ENCODE measurements at regions not wholly inside any gene's neighbourhood (a gene's known extent, or its start where the extent isn't known, plus 50 kb on each side); places are given as distances from the start of the nearest gene placed in this dataset.

DNA sequence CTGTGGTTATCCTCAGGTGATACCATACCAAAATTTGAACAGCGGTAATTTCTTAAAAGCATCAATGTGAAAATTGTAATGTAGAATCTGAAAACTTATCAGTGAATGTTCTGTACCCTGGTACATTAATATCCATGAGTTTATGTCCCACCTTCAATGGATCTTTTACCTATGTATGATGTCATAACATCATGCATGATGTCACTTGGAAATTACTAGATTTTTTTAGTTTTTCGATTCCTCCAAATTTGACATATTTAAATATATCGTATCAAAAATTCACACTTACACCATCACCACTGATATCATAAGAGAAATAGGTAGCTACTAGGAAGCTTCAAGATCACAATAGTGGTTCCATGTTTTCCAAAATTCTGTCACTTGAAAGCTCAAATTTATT lies 95.0 kb upstream of the AKR1E2 start:
- DNase-seq = no peak

DNA sequence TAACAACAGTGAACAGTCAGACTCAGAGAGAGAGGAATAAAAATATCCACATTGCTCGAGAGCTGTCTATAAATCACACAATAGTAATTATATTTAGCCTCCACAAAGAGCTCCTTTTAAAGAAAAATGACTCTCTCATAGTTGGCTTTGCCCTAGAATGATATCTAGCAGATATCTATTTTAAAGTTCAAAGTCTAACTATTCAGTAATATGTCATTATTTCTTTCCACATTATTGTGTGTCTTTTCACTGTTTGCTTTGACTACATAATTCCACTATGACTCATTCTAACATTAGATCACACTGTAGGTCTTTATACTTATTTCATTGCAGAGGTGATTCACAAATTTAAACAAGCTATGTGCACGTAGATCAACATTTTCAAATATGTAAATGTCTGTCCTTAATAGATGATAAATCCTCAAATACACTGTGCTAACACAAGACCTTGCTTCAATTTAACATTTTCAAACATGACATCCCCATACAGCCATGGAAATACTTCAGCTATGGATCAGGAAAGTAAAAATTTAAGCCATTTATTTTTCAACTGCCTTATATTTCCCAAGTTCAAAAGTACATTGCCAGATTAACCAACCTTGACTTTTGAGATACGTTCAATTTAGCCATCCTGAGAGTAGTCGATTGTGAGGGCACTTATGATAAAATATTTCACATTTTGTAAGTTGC lies 99.9 kb upstream of the AKR1E2 start:
- no peak for DNase-seq

DNA sequence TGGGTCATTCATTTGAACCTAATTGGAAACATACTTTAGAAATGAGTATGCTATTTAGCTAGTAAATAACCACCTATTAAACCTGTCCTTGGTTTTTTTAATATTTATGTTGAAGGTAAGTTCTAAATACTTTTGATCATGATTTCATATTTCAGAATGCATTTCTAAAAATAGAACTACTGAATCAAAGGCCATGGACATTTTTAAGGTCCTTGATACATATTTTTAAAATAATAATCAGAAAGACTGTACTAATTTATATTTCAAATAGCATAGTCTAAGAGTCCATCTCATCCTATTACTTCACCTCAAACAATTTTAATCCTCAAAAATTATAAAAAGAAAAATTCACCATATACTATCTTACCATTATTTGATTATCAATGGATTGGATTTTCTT lies 102.1 kb upstream of the AKR1E2 start:
- DNase-seq = no peak

DNA sequence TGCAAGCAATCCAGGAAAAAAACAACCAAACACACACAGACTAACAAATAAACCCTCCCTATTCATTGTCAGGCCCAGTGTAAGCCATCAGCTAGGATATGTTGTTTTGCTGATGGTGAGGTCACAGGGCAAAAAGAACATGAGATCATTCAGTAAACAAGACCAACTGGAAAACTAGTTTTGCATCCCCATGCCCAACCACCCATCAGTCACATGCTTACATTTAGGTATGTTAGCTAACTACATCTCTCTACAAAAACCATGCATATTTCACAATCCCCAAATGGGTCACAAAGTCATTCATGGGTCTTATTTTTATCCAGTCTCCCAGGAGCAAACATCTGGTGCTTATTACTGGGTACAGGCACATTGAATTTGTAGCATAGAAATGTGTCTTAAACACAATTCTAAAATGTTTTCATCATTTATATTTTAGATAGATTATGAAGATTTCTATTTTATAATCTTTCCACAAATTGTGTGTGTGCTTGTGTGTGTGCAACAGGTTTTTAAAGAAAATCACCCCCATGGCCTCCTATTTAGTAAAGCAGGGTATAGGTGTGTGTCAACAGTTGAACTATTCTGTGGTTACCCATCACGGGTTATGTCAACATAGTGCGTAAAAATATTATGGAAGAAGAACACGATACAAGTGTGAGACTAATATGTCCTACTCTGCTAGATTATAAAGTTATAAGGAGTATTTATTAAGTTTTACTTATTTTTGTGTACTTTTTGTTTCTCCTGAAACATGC lies 103.8 kb upstream of the AKR1E2 start:
- DNase-seq = no peak

DNA sequence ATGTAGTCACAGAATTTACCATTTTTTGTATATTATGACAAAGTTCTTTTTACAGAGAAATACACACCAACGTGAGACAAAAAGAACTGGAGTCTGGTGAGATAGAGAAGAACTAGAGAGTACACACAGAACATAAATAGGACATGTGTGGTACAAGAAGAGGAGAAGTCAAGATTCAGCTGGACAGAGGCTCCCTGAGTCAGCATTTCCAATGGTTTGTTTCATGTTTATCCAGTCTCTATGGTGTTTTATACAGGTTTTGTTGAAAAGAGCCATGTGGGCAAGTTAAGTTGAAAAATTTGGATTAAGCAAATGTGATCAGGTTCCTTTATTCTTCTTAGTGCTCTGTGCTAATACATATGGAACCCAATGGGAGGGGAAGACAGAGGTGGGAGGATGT lies 105.5 kb upstream of the AKR1E2 start:
- DNase-seq = no peak

DNA sequence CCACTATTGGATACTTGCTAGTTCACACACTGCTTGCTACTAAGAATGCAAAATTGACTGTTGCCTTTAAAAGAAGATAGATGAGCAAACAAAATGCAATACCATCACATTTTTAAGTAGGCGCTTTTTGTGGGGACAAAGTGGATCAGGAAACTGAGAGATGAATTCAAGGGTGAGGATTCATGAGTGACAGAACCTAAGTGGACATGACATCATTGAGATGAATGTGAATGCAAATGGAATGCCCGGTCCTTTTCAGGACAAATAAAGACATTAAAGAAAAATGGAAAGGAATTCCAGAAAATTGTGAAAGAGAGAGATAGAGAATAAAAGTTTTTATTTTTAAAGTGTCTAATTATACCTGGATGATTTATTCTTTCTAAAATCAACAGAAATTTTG lies 106.3 kb upstream of the AKR1E2 start:
- no peak for DNase-seq

DNA sequence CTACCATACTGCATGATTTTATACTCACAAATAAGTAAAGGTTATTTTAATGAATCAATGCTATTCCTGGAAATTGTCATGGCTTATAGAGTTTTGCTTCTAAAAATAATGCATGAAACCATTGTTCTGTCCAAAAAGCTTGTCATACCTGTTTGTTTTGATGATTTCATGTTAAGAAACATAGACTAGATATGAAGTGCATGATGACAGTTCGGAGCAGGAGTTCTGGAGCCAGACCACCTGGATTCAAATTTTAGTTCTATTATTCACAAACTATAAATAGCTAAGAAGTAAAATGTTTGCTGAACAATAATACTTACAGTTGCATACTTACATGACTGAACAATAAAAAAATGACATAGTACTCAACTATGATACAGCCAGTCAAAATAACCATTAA lies 107.0 kb upstream of the AKR1E2 start:
- DNase-seq = no peak

DNA sequence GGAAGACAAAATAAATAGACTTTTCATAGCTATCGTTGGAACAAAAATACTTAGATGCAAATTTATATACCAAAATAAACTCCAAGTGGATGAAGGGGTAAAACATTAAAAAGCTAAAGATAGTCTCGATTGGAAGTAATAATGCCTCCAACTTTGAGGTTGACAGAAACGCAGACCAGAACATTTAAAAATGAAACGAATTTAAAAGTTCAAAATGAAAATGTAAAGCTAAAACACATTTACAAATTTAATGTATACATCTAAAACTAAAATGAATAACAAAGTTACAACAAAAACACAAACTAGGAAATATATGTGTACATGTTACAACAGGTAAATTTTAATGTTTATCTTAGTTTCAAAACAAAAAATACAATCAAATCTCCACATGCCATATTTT lies 107.5 kb upstream of the AKR1E2 start:
- DNase-seq = no peak

DNA sequence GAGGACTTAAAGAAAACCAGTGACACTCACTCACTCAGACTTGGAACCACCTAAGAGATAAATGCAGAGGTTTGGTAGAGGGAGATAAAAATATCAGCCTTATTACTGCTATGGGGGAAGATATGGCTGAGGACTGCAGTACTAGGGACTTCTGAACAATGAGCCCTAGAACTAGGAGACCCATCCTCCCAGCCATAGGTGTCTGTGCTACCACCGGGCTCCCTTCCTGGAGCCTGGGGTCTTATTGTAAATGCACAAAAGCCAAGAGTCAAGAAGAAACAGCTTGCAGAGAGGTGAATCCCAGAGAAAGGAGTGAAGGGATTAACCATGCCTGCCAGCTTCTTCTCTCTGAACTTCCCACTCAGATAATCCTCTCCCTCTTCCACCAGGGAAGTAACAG lies 108.3 kb upstream of the AKR1E2 start:
- no peak for DNase-seq

DNA sequence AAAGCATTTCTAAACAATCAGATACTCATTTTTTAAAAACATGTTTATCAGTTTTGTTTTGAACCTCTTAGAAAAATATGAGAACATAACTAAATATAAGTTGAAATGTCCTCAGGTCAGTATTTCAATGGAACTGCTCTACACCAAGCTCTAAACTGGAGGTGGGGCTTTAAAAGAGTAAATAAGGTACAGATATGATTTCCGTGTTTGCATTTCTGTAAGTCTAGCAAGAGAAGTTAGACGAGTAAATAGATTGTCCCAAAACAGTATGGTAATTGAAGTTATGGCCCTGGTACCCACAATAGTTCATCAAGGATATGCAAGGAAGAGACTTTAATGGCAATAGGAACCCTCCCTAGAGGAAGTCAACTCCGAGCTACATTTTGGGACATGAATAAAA lies 115.1 kb upstream of the AKR1E2 start:
- no peak for DNase-seq

DNA sequence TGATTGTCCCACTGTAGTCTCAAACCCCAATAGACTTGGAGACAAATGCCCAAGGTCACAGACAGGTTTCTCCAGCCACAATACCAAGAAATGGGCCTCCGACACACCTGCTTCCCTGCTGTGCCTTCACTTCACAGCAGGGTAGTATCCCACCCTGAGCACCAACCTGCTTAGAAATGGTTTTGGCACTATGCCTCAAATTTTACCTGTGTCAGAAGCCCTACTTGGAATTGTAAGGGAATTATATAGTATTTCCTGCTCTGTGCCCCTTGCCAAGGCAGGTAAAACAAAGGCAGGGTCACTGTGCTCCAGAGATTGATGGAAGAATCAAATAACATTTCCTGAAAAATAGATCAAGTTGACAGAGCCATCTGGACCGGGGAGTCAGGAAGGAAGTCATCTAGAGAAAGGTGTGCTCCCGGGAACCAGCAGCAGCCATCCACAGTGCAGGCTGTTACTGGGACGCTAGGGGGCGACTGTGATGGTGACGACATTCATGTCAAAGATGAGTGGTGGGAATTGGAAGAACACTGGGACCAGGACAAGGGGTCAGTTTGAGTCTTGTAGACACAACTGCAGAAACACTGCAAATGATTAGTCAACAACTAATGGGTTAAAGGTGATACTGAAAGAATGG lies 117.8 kb upstream of the AKR1E2 start:
- no peak for DNase-seq

DNA sequence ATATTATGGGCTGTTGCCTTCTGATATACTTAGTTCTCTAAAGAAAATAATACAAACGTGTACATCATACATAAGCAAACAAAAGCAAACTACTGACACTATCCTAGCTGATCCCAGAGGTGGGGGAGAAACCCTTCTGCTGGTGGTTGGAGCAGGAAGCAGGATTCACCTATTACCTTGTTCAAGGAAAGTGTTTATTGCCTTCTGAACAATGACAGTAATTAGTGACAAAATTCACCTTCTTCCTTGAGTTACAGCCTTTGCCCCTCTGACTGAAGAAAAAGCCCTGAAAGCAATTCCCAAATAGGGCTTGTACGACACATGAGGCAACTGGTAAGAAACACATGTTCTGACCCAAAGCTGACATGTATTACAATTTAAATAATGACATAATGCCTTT lies 118.8 kb upstream of the AKR1E2 start:
- DNase-seq = no peak

DNA sequence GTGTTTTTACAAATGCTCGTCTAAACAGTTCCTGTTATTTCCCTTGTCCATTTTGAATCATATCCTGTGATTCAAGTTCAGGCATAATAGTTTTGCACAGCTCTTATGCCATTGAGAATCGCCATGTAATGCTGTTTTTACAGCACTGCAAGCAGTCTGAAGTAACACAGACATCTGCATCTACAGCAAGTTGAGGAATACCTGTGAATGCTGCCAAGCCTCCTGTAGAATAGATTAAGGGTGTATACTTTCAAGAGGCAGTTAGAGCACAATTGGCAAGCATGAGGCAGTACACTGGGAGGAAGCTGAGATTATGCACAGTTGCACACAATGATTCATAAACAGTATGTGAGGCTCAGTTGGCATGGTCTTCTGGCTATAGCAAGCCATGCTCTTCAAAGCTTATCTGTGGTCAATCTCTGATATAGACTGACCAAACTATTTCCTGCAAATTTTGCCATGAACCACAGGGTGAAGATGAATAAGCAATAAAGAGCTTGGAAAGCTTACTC lies 121.9 kb upstream of the AKR1E2 start:
- DNase-seq = no peak

DNA sequence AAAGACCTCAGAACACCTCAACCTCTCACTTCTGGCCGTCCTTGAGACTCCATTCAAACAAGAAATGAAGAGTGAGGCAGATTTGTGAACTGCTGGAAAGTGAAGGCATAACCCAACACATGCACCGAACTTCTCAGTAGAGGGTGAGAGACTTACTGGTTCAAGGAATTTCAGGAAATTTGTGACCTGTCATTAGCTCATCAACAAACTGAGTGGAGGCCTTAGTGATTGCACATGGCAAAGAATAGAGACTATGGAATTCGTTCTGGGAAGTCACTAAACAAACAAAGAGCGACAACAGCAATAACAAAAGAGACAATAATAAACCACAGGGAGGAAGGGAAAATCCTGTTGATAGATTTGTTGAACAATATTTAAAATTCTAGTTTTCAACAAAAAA lies 125.0 kb upstream of the AKR1E2 start:
- DNase-seq = no peak

DNA sequence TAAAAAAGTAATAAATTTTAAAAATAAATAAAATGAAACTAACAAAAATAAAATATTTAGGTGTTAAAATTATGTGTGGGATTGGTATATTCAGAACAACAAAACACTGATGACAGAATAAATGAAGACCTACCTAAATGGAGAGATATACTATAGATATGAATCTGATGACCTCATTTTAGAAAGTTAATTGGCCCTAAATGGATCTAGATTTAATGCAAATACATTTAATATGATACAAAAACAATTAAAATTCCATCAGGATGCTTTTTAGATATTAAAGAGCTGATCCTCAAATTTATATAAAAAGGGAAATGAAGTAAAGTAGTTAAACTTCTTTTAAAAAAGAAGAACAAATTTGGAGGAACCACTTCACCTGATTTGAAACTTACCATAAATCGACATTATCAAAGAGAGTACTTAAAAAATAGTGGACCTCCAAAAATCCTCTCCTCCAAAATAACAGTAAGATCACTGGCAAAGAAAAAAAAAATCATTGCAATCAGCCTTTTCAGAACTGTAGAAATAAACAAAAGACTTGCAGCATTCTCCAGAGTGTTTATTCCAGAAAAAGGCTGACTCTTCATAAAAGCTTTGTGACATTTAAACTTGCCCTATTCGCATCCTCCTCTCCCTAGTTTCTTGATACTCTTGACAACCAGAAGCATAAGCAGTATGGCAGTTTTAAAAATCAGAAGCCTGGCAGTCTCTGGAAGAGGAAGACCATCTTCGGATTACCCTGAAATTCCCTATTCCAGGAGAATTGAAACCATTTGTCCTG lies 125.9 kb upstream of the AKR1E2 start:
- DNase-seq = no peak

DNA sequence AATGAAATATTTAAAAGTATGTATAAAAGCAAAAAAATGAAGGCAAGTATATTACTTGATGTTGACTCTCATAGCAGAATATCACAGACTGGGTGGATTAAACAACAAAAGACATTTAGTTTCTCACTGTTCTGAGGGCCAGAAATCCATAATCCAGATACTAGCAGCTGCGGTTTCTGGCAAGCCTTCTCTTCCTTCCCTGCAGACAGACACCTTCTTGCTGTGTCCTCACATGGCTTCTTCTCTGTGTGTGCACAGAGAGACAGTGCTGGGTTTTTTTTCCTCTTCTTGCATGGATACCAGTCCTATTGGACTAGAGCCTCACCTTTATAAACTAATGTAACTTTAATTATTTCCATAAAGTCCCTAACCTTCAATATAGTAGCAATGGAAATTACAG lies 127.9 kb upstream of the AKR1E2 start:
- no peak for DNase-seq

DNA sequence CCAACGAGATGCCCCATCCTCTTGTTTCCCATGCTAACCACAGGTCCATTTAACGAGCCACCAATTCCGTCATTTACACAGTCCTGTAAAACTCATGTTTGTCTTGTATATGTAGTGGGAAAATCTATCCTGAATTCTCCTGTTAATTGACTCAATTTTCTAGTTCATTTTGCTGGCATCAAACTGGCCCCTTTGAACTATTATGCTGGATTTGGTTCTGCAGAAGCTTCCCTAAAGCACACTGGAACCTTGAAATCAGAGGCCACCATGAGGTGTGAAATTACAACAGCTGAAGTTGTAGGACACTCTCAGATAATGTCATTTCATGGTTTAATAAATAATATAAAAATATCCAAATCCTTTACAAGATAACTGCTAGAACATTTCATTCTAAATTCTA lies 129.8 kb upstream of the AKR1E2 start:
- no peak for DNase-seq

DNA sequence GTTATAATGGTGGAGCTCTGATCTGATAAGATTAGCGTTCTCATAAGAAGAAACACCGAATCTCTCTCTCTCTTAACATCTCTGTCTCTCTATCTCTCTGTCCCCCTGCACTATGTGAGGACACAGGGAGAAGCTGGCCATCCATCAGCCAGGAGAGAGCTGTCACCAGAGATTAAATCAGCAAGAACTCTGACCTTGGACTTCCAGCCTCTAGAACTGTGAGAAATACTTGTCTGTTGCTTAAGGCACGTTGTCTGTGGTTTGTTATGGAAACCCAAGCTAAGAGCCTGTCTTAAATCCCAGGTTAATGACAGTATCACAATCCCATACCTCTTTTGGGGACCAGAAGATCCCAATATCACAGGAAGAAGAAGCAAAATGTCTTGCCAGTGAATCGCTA lies 132.0 kb upstream of the AKR1E2 start:
- DNase-seq = no peak

DNA sequence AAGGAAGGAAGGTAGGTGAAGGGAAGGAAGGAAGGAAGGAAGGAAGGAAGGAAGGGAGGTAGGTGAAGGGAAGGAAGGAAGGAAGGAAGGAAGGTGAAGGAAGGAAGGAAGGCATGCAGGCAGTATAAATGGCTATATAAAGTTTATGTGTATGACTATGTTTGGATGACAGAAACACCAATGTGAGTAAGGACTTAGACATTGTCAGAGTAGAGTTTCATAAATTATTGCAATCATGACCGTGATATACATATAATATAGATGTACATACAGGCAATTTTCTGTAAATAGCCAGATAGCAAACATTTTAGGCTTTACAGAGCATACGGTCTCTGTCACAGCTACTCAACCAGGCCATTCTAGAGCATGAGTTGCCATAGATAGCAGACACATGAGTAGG lies 133.8 kb upstream of the AKR1E2 start:
- DNase-seq = no peak

DNA sequence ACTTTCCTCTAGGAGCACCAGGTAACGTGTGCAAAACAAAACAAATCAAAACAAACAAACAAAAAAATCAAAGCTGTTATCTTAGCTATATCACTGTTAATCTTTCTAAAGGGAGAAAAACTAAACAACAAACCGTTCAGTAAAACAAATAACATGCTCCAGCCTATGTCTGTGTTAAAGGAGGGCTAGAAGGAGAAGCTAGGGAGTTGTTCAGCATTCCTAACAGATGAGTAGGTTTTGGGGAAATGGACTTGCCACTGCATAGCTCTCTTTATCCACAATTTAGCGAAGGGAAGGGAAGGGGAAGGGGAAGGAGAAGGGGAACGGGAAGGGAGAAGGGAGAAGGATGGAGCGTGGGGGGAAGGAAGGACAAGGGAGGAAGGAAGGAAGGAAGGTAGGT lies 134.2 kb upstream of the AKR1E2 start:
- no peak for DNase-seq

DNA sequence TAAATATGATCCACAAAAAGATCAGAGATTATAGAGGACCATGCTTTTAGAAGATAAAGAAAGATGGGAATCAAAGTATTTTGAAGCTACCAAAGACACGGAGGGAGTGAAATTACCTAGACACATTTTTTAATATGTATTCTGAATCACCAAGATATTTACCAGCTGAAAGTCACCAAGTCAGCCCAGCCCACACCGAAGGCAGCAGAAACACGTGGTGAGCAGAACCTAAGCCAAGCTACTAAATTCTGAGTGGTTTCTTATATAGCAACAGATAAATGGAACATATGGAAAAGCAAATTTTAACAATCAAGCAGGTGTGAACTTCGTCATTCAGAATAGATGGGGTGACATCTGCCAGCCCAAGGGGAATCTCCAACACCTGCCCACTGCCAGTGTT lies 134.7 kb upstream of the AKR1E2 start:
- DNase-seq = no peak

DNA sequence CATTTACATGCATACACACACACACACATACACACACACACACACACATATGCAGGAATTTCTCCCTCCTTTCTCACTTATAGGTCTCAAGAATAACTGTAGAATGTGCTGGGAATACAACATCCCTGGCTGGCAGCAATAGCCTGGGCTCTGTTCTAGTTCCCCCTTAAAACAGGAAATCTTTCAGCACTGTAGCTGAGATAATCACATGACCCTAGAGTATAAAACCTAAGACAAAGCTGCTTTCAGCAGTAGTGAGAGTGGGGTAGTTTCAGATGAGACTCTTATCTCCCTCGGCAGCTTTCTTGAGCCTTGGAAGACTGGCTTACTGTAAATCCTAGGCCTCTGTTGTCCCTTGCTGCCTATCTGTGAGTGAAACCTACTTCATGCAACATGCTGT lies 137.4 kb upstream of the AKR1E2 start:
- no peak for DNase-seq

DNA sequence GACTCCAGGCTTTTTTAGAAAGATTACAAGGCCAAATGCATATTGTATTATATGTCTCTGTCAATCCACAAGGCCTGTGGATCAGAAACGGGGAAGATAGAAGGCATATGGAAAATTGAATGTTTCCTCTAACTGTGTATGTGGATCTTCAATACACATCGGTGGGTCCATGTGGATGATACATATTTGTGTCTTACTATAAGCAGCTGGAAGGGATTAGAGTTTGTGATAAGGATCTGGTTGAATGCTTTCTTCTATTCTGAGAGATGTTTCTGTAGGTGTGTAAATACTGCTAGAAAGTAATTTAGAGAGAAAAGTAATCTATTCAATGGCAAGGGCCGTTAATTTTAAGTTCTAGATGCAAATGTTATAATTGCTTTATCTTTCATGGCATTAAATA lies 137.8 kb upstream of the AKR1E2 start:
- DNase-seq = no peak

DNA sequence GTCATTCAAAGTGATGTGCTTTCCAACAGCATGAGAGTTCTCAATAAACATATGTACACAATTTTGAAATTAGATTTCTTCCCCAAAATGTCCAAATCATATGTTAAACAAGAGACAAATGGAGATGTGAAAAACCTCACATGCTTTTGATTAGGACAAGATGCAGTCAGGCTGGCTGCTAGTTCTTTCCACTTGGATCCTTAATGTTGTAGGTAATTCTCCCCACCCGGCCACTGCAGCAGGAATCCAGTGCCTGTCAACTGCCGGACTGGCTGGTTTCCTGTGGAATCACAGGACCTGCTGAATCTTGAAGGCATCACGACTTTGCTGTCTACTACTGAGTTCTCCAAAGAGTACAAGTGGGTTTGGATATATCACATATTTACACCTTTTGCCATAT lies 138.6 kb upstream of the AKR1E2 start:
- DNase-seq = no peak

Measured in activated naive CD4-positive, alpha-beta T cell (primary cell).